HL-60 (cell line): ENCODE measurements at regions not wholly inside any gene's neighbourhood (a gene's known extent, or its start where the extent isn't known, plus 50 kb on each side); places are given as distances from the start of the nearest gene placed in this dataset.

Experiments
- CTCF ChIP-seq: IDR thresholded peaks from one replicate; pipeline ENCODE4 v1.5.1; 2011; ENCODE audit warnings: low read length, control low read depth, inconsistent platforms; ENCODE audit not compliant: insufficient read depth
- GABPA ChIP-seq: IDR thresholded peaks from 2 replicates; pipeline ENCODE4 v1.6.1; 2012; ENCODE audit warnings: low read depth
- POLR2AphosphoS5 ChIP-seq: IDR thresholded peaks from 2 replicates; pipeline ENCODE4 v1.6.1; 2012; ENCODE audit warnings: low read depth

GRCh38 chr6:12490351-12490903, 200.3 kb downstream of the EDN1 start:
- TF ChIP-seq CTCF, result no peak
- no peak for TF ChIP-seq GABPA
- no peak for TF ChIP-seq POLR2AphosphoS5
